ENCODE measurements at regions not wholly inside any gene's neighbourhood (a gene's known extent, or its start where the extent isn't known, plus 50 kb on each side); places are given as distances from the start of the nearest gene placed in this dataset.

GRCh38 chr13:77815330-77815729, 103.3 kb downstream of the EDNRB start:
- TF ChIP-seq GABPA (IDR thresholded peaks at IDR 0.05; ENCODE audit: low read depth): no peak
- TF ChIP-seq, protein P1, sequence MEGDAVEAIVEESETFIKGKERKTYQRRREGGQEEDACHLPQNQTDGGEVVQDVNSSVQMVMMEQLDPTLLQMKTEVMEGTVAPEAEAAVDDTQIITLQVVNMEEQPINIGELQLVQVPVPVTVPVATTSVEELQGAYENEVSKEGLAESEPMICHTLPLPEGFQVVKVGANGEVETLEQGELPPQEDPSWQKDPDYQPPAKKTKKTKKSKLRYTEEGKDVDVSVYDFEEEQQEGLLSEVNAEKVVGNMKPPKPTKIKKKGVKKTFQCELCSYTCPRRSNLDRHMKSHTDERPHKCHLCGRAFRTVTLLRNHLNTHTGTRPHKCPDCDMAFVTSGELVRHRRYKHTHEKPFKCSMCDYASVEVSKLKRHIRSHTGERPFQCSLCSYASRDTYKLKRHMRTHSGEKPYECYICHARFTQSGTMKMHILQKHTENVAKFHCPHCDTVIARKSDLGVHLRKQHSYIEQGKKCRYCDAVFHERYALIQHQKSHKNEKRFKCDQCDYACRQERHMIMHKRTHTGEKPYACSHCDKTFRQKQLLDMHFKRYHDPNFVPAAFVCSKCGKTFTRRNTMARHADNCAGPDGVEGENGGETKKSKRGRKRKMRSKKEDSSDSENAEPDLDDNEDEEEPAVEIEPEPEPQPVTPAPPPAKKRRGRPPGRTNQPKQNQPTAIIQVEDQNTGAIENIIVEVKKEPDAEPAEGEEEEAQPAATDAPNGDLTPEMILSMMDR (IDR thresholded peaks at IDR 0.05; ENCODE audit: insufficient read depth, low read length): no peak
- no peak for TF ChIP-seq SPI1 (IDR thresholded peaks at IDR 0.05; ENCODE audit: borderline replicate concordance, low read depth)
- TF ChIP-seq POLR2AphosphoS5 (IDR thresholded peaks at IDR 0.05; ENCODE audit: low read depth): no peak
- TF ChIP-seq, protein P2, sequence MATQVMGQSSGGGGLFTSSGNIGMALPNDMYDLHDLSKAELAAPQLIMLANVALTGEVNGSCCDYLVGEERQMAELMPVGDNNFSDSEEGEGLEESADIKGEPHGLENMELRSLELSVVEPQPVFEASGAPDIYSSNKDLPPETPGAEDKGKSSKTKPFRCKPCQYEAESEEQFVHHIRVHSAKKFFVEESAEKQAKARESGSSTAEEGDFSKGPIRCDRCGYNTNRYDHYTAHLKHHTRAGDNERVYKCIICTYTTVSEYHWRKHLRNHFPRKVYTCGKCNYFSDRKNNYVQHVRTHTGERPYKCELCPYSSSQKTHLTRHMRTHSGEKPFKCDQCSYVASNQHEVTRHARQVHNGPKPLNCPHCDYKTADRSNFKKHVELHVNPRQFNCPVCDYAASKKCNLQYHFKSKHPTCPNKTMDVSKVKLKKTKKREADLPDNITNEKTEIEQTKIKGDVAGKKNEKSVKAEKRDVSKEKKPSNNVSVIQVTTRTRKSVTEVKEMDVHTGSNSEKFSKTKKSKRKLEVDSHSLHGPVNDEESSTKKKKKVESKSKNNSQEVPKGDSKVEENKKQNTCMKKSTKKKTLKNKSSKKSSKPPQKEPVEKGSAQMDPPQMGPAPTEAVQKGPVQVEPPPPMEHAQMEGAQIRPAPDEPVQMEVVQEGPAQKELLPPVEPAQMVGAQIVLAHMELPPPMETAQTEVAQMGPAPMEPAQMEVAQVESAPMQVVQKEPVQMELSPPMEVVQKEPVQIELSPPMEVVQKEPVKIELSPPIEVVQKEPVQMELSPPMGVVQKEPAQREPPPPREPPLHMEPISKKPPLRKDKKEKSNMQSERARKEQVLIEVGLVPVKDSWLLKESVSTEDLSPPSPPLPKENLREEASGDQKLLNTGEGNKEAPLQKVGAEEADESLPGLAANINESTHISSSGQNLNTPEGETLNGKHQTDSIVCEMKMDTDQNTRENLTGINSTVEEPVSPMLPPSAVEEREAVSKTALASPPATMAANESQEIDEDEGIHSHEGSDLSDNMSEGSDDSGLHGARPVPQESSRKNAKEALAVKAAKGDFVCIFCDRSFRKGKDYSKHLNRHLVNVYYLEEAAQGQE (IDR thresholded peaks at IDR 0.05; ENCODE audit: insufficient replicate concordance, low read depth): no peak
- no peak overlapping the region for H3K27ac ChIP-seq (replicated peaks)
- no peaks in the 10 kb centered on the region for H3K27me3 ChIP-seq (ENCODE audit: insufficient read depth, poor library complexity, severe bottlenecking)
- DNase-seq (ENCODE audit: low read depth in 1 of 2, low spot score in 1 of 2): no peak
- no peak overlapping the region for H3K4me3 ChIP-seq (replicated peaks; ENCODE audit: insufficient read depth, low read length)

Measured in HL-60 (cell line).